ENCODE measurements at regions not wholly inside any gene's neighbourhood (a gene's known extent, or its start where the extent isn't known, plus 50 kb on each side); places are given as distances from the start of the nearest gene placed in this dataset.

GRCh38 chr5:71802673-71803072, 83.6 kb downstream of the CARTPT start:
- H3K79me1 ChIP-seq (replicated peaks; ENCODE audit: low read length, poor library complexity, severe bottlenecking), result no peaks in the 10 kb centered on the region
- H2BK120ac ChIP-seq (ENCODE audit: low read depth, low read length), result no peak overlapping the region
- no peak overlapping the region for H3K18ac ChIP-seq (ENCODE audit: low read depth in 1 of 2, low read length in 2 of 2)
- no peak overlapping the region for H3K23ac ChIP-seq (ENCODE audit: low read length in 2 of 2)
- H3K36me3 ChIP-seq (ENCODE audit: control insufficient read depth in 1 of 2, insufficient read depth in 2 of 2, low read depth in 1 of 2, low read length in 2 of 2), result no peaks in the 10 kb centered on the region
- no peak overlapping the region for H3K4ac ChIP-seq (ENCODE audit: low read depth in 1 of 2, low read length in 2 of 2)
- no peak overlapping the region for H4K8ac ChIP-seq (ENCODE audit: low read length)
- H3K4me3 ChIP-seq (ENCODE audit: insufficient read depth in 1 of 2, low read depth in 1 of 2, low read length in 2 of 2), result no peak overlapping the region
- no peak overlapping the region for H4K91ac ChIP-seq (ENCODE audit: low read length)
- no peak overlapping the region for H2BK5ac ChIP-seq (ENCODE audit: low read depth, low read length, poor library complexity, severe bottlenecking)
- H2BK12ac ChIP-seq (ENCODE audit: low read length in 2 of 2), result no peak overlapping the region
- H3K14ac ChIP-seq (ENCODE audit: low read length in 2 of 2), result no peak overlapping the region
- no peak overlapping the region for H3K4me2 ChIP-seq (ENCODE audit: low read length, poor library complexity, severe bottlenecking)
- no peak overlapping the region for H3K9ac ChIP-seq (ENCODE audit: low read length)
- DNase-seq, result no peak
- WGBS, result 71% methylated on average over 4 of the region's 4 CpGs
- no peak overlapping the region for H2BK15ac ChIP-seq (ENCODE audit: low read depth, poor library complexity, severe bottlenecking)
- no peak overlapping the region for H2AK5ac ChIP-seq (ENCODE audit: low read length, severe bottlenecking)
- H3K27me3 ChIP-seq (ENCODE audit: control insufficient read depth in 1 of 2, insufficient read depth in 1 of 2, low read length in 2 of 2), result peaks cover 19 to 20% of the 10 kb centered on the region in 2 experiments
- no peak overlapping the region for H2AFZ ChIP-seq (ENCODE audit: low read depth, low read length)
- H3K9me3 ChIP-seq (ENCODE audit: control insufficient read depth, low read length), result peaks cover 3% of the 10 kb centered on the region
- no peak overlapping the region for H3K27ac ChIP-seq (ENCODE audit: low read length, poor library complexity, severe bottlenecking)
- H3K4me1 ChIP-seq (ENCODE audit: control insufficient read depth, insufficient read depth, low read depth, low read length), result no peaks in the 10 kb centered on the region

- no peaks in the 10 kb centered on the region for H3K9me3 ChIP-seq (ENCODE audit: control insufficient read depth, low read length)
- H2BK12ac ChIP-seq (ENCODE audit: low read length in 2 of 2), result no peak overlapping the region
- H3K9ac ChIP-seq (ENCODE audit: low read length), result no peak overlapping the region
- H3K23ac ChIP-seq (ENCODE audit: low read length in 2 of 2), result no peak overlapping the region
- no peak overlapping the region for H2BK120ac ChIP-seq (ENCODE audit: low read depth, low read length)
- H3K4me1 ChIP-seq (ENCODE audit: control insufficient read depth, insufficient read depth, low read depth, low read length), result peaks cover 3% of the 10 kb centered on the region
- H3K27me3 ChIP-seq (ENCODE audit: control insufficient read depth in 1 of 2, insufficient read depth in 1 of 2, low read length in 2 of 2), result peaks cover 14 to 31% of the 10 kb centered on the region in 2 experiments
- no peak overlapping the region for H3K14ac ChIP-seq (ENCODE audit: low read length in 2 of 2)
- H3K4me3 ChIP-seq (ENCODE audit: insufficient read depth in 1 of 2, low read depth in 1 of 2, low read length in 2 of 2), result no peak overlapping the region
- H3K79me1 ChIP-seq (replicated peaks; ENCODE audit: low read length, poor library complexity, severe bottlenecking), result no peaks in the 10 kb centered on the region
- no peak overlapping the region for H4K91ac ChIP-seq (ENCODE audit: low read length)
- no CpG with 5 or more reads among the region's 1 CpG for WGBS
- no peak overlapping the region for H2AK5ac ChIP-seq (ENCODE audit: low read length, severe bottlenecking)
- no peak overlapping the region for H2BK5ac ChIP-seq (ENCODE audit: low read depth, low read length, poor library complexity, severe bottlenecking)
- H3K36me3 ChIP-seq (ENCODE audit: control insufficient read depth in 1 of 2, insufficient read depth in 2 of 2, low read depth in 1 of 2, low read length in 2 of 2), result no peaks in the 10 kb centered on the region
- H4K8ac ChIP-seq (ENCODE audit: low read length), result no peak overlapping the region
- no peak overlapping the region for H3K18ac ChIP-seq (ENCODE audit: low read depth in 1 of 2, low read length in 2 of 2)
- no peak overlapping the region for H3K4ac ChIP-seq (ENCODE audit: low read depth in 1 of 2, low read length in 2 of 2)
- no peak overlapping the region for H2AFZ ChIP-seq (ENCODE audit: low read depth, low read length)
- H3K27ac ChIP-seq (ENCODE audit: low read length, poor library complexity, severe bottlenecking), result no peak overlapping the region
- no peak for DNase-seq
- no peak overlapping the region for H3K4me2 ChIP-seq (ENCODE audit: low read length, poor library complexity, severe bottlenecking)
- H2BK15ac ChIP-seq (ENCODE audit: low read depth, poor library complexity, severe bottlenecking), result no peak overlapping the region
Measured at GRCh38 chr5:71806711-71807110, 87.6 kb downstream of the CARTPT start.

GRCh38 chr5:71807909-71808308, 88.8 kb downstream of the CARTPT start:
- Histone ChIP-seq H2AFZ (ENCODE audit: low read depth, low read length) (no peak overlapping the region), H3K9me3 (ENCODE audit: control insufficient read depth, low read length) (no peaks in the 10 kb centered on the region), H3K27me3 (ENCODE audit: control insufficient read depth in 1 of 2, insufficient read depth in 1 of 2, low read length in 2 of 2) (peaks cover 4 to 23% of the 10 kb centered on the region in 2 experiments), H3K4me3 (ENCODE audit: insufficient read depth in 1 of 2, low read depth in 1 of 2, low read length in 2 of 2) (no peak overlapping the region), H3K27ac (ENCODE audit: low read length, poor library complexity, severe bottlenecking) (no peak overlapping the region), H2BK15ac (ENCODE audit: low read depth, poor library complexity, severe bottlenecking) (no peak overlapping the region), H2BK5ac (ENCODE audit: low read depth, low read length, poor library complexity, severe bottlenecking) (no peak overlapping the region), H4K8ac (ENCODE audit: low read length) (no peak overlapping the region), H2BK12ac (ENCODE audit: low read length in 2 of 2) (no peak overlapping the region), H3K4me1 (ENCODE audit: control insufficient read depth, insufficient read depth, low read depth, low read length) (peaks cover 3% of the 10 kb centered on the region), H3K23ac (ENCODE audit: low read length in 2 of 2) (no peak overlapping the region), H2BK120ac (ENCODE audit: low read depth, low read length) (no peak overlapping the region), H3K18ac (ENCODE audit: low read depth in 1 of 2, low read length in 2 of 2) (no peak overlapping the region), H3K14ac (ENCODE audit: low read length in 2 of 2) (no peak overlapping the region), H3K4me2 (ENCODE audit: low read length, poor library complexity, severe bottlenecking) (no peak overlapping the region), H4K91ac (ENCODE audit: low read length) (no peak overlapping the region), H2AK5ac (ENCODE audit: low read length, severe bottlenecking) (no peak overlapping the region), H3K79me1 (replicated peaks; ENCODE audit: low read length, poor library complexity, severe bottlenecking) (no peaks in the 10 kb centered on the region), H3K36me3 (ENCODE audit: control insufficient read depth in 1 of 2, insufficient read depth in 2 of 2, low read depth in 1 of 2, low read length in 2 of 2) (no peaks in the 10 kb centered on the region), H3K4ac (ENCODE audit: low read depth in 1 of 2, low read length in 2 of 2) (no peak overlapping the region), H3K9ac (ENCODE audit: low read length) (no peak overlapping the region)
- 69% methylated on average over 3 of the region's 4 CpGs for WGBS
- no peak for DNase-seq

- no peak overlapping the region for H3K27ac ChIP-seq (ENCODE audit: low read length, poor library complexity, severe bottlenecking)
- no peak overlapping the region for H3K4me3 ChIP-seq (ENCODE audit: insufficient read depth in 1 of 2, low read depth in 1 of 2, low read length in 2 of 2)
- H3K4ac ChIP-seq (ENCODE audit: low read depth in 1 of 2, low read length in 2 of 2), result no peak overlapping the region
- DNase-seq, result no peak
- H3K9ac ChIP-seq (ENCODE audit: low read length), result no peak overlapping the region
- WGBS, result 86% methylated on average over 2 of the region's 2 CpGs
- no peak overlapping the region for H2BK15ac ChIP-seq (ENCODE audit: low read depth, poor library complexity, severe bottlenecking)
- peaks cover 4 to 21% of the 10 kb centered on the region in 2 experiments for H3K27me3 ChIP-seq (ENCODE audit: control insufficient read depth in 1 of 2, insufficient read depth in 1 of 2, low read length in 2 of 2)
- no peak overlapping the region for H2BK120ac ChIP-seq (ENCODE audit: low read depth, low read length)
- no peaks in the 10 kb centered on the region for H3K36me3 ChIP-seq (ENCODE audit: control insufficient read depth in 1 of 2, insufficient read depth in 2 of 2, low read depth in 1 of 2, low read length in 2 of 2)
- no peak overlapping the region for H3K14ac ChIP-seq (ENCODE audit: low read length in 2 of 2)
- no peak overlapping the region for H3K4me2 ChIP-seq (ENCODE audit: low read length, poor library complexity, severe bottlenecking)
- no peaks in the 10 kb centered on the region for H3K79me1 ChIP-seq (replicated peaks; ENCODE audit: low read length, poor library complexity, severe bottlenecking)
- no peak overlapping the region for H2BK12ac ChIP-seq (ENCODE audit: low read length in 2 of 2)
- no peak overlapping the region for H3K23ac ChIP-seq (ENCODE audit: low read length in 2 of 2)
- no peak overlapping the region for H2AFZ ChIP-seq (ENCODE audit: low read depth, low read length)
- H4K8ac ChIP-seq (ENCODE audit: low read length), result no peak overlapping the region
- H3K9me3 ChIP-seq (ENCODE audit: control insufficient read depth, low read length), result no peaks in the 10 kb centered on the region
- H3K4me1 ChIP-seq (ENCODE audit: control insufficient read depth, insufficient read depth, low read depth, low read length), result peaks cover 3% of the 10 kb centered on the region
- no peak overlapping the region for H2BK5ac ChIP-seq (ENCODE audit: low read depth, low read length, poor library complexity, severe bottlenecking)
- H3K18ac ChIP-seq (ENCODE audit: low read depth in 1 of 2, low read length in 2 of 2), result no peak overlapping the region
- H2AK5ac ChIP-seq (ENCODE audit: low read length, severe bottlenecking), result no peak overlapping the region
- no peak overlapping the region for H4K91ac ChIP-seq (ENCODE audit: low read length)
Measured at GRCh38 chr5:71809446-71809845, 90.4 kb downstream of the CARTPT start.

Data from mesenchymal stem cell (in vitro differentiated cells and primary cell).